Astrocyte (in vitro differentiated cells and primary cell): ENCODE measurements at regions not wholly inside any gene's neighbourhood (a gene's known extent, or its start where the extent isn't known, plus 50 kb on each side); places are given as distances from the start of the nearest gene placed in this dataset.

Experiments used
- EZH2 ChIP-seq: IDR thresholded peaks from 2 replicates; pipeline ENCODE4 v1.6.1; 2012; ENCODE audit warnings: mild to moderate bottlenecking, low read length, inconsistent platforms; ENCODE audit not compliant: insufficient read depth
- TF ChIP-seq, protein P1 (sequence below): IDR thresholded peaks from 2 replicates; pipeline ENCODE4 v1.5.1; 2011; ENCODE audit warnings: low read depth, mild to moderate bottlenecking, inconsistent platforms, low read length, moderate library complexity; ENCODE audit not compliant: insufficient read depth

DNA sequence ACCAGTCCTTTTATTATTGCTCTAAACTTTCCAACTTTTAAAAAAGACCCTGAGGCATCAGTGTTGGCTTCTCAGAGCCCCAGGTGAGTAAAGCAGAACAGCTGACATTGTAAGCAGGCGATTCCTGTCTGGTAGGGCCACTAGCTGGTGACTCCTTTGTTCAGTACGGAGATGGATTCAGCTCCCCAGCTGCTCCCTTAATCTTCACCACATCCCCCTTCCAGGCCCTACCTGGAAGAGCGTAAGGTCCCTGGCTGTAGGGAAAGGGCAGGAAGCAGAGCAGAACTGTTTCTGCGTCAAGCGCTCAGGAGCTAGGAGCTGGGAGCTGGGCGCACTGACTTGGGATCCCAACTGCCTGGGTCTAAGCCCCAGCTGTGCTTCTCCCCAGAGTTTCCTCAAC lies 203.7 kb upstream of the TAS2R1 start:
- no peak for TF ChIP-seq EZH2
- TF ChIP-seq, protein P1, sequence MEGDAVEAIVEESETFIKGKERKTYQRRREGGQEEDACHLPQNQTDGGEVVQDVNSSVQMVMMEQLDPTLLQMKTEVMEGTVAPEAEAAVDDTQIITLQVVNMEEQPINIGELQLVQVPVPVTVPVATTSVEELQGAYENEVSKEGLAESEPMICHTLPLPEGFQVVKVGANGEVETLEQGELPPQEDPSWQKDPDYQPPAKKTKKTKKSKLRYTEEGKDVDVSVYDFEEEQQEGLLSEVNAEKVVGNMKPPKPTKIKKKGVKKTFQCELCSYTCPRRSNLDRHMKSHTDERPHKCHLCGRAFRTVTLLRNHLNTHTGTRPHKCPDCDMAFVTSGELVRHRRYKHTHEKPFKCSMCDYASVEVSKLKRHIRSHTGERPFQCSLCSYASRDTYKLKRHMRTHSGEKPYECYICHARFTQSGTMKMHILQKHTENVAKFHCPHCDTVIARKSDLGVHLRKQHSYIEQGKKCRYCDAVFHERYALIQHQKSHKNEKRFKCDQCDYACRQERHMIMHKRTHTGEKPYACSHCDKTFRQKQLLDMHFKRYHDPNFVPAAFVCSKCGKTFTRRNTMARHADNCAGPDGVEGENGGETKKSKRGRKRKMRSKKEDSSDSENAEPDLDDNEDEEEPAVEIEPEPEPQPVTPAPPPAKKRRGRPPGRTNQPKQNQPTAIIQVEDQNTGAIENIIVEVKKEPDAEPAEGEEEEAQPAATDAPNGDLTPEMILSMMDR, result no peak
